Calu3 (cell line): ENCODE measurements at regions not wholly inside any gene's neighbourhood (a gene's known extent, or its start where the extent isn't known, plus 50 kb on each side); places are given as distances from the start of the nearest gene placed in this dataset.

Experiments used
- BruUV-seq: library from RNA; stranded (reverse); fragments of 400-500 nt; replicated peaks from 2 replicates; lab custom pipeline; 2021; lab: Mats Ljungman, UMichigan
- CTCF ChIA-PET: fragments of 300-600 bp; sonication (Branson Sonifier 250); formaldehyde crosslinking; loops from one replicate; lab custom pipeline; 2022; ENCODE audit warnings: antibody characterized with exemption; lab: Charles Lee
- DNase-seq: peaks from one replicate; pipeline ENCODE4 v3.0.0; 2022
- H3K27ac Mint-ChIP-seq: one replicate; pipeline ENCODE4 v1.8.0; 2022; ENCODE audit warnings: mixed read lengths; ENCODE audit not compliant: unreplicated experiment
- H3K27me3 Mint-ChIP-seq: one replicate; pipeline ENCODE4 v1.8.0; 2022; ENCODE audit warnings: mixed read lengths; ENCODE audit not compliant: unreplicated experiment
- H3K36me3 Mint-ChIP-seq: one replicate; pipeline ENCODE4 v1.8.0; 2022; ENCODE audit warnings: mild to moderate bottlenecking, moderate library complexity, mixed read lengths; ENCODE audit not compliant: insufficient read depth, unreplicated experiment
- H3K4me1 Mint-ChIP-seq: one replicate; pipeline ENCODE4 v1.8.0; 2022; ENCODE audit warnings: mild to moderate bottlenecking, low read depth, mixed read lengths; ENCODE audit not compliant: unreplicated experiment
- H3K4me3 Mint-ChIP-seq: one replicate; pipeline ENCODE4 v1.8.0; 2022; ENCODE audit warnings: mild to moderate bottlenecking, low read depth, moderate library complexity, mixed read lengths; ENCODE audit not compliant: unreplicated experiment
- H3K9me3 Mint-ChIP-seq: one replicate; pipeline ENCODE4 v1.8.0; 2022; ENCODE audit warnings: low read depth, mixed read lengths; ENCODE audit not compliant: unreplicated experiment
- CTCF ChIP-seq: fragments of 200-600 bp; IDR thresholded peaks from one replicate; pipeline ENCODE4 v1.8.0; 2022; ENCODE audit warnings: antibody characterized with exemption; ENCODE audit not compliant: unreplicated experiment
- intact Hi-C: fragments of 100-400 bp; cut with micrococcal nuclease; formaldehyde crosslinking; loops from one replicate; pipeline ENCODE4 v1.10.0; 2022; ENCODE audit not compliant: unreplicated experiment

GRCh38 chr2:6449343-6449742, 416.4 kb downstream of the CMPK2 start:
- no TSS peak for BruUV-seq
- no peaks in the 10 kb centered on the region for H3K36me3 Mint-ChIP-seq

GRCh38 chr2:6452702-6453481, 412.8 kb downstream of the CMPK2 start:
- Mint-ChIP-seq H3K9me3 (peaks cover 5% of the 10 kb centered on the region), H3K4me1 (no peaks in the 10 kb centered on the region), H3K27ac (no peak overlapping the region), H3K4me3 (no peak overlapping the region), H3K27me3 (no peaks in the 10 kb centered on the region), H3K36me3 (no peaks in the 10 kb centered on the region)
- no peak for TF ChIP-seq CTCF
- intact Hi-C loops, result no loop called here
- no TSS peak for BruUV-seq
- CTCF ChIA-PET, result no interaction called here
- DNase-seq, result no peak

More at GRCh38 chr2:6449343-6449742, 416.4 kb downstream of the CMPK2 start:
- TF ChIP-seq CTCF, result no peak
- Mint-ChIP-seq H3K4me3 (no peak overlapping the region), H3K4me1 (no peaks in the 10 kb centered on the region), H3K27me3 (no peaks in the 10 kb centered on the region), H3K27ac (no peak overlapping the region), H3K9me3 (peaks cover 3% of the 10 kb centered on the region)
- DNase-seq, result no peak
- CTCF ChIA-PET, result no interaction called here
- intact Hi-C loops, result no loop called here

- H3K4me1 Mint-ChIP-seq, result no peaks in the 10 kb centered on the region
- CTCF ChIA-PET, result no interaction called here
- no peaks in the 10 kb centered on the region for H3K36me3 Mint-ChIP-seq
- no TSS peak for BruUV-seq
- H3K27ac Mint-ChIP-seq, result no peak overlapping the region
- TF ChIP-seq CTCF, result no peak
- no peaks in the 10 kb centered on the region for H3K27me3 Mint-ChIP-seq
- DNase-seq, result no peak
- H3K9me3 Mint-ChIP-seq, result peaks cover 5% of the 10 kb centered on the region
- intact Hi-C loops, result no loop called here
- H3K4me3 Mint-ChIP-seq, result no peak overlapping the region
Observed at GRCh38 chr2:6454286-6454990, 411.3 kb downstream of the CMPK2 start.

GRCh38 chr2:6459138-6459537, 406.6 kb downstream of the CMPK2 start:
- no peaks in the 10 kb centered on the region for H3K36me3 Mint-ChIP-seq
- intact Hi-C loops, result no loop called here
- CTCF ChIA-PET, result no interaction called here
- H3K27me3 Mint-ChIP-seq, result no peaks in the 10 kb centered on the region
- H3K4me3 Mint-ChIP-seq, result no peak overlapping the region
- no peak for DNase-seq
- BruUV-seq, result no TSS peak
- peaks cover 5% of the 10 kb centered on the region for H3K9me3 Mint-ChIP-seq
- TF ChIP-seq CTCF, result no peak
- no peak overlapping the region for H3K27ac Mint-ChIP-seq
- H3K4me1 Mint-ChIP-seq, result no peaks in the 10 kb centered on the region
